SH-SY5Y (cell line): ENCODE measurements at regions not wholly inside any gene's neighbourhood (a gene's known extent, or its start where the extent isn't known, plus 50 kb on each side); places are given as distances from the start of the nearest gene placed in this dataset.

Experiments used
- GATA2 ChIP-seq: IDR thresholded peaks from 2 replicates; pipeline ENCODE4 v1.6.1; 2011; ENCODE audit warnings: mild to moderate bottlenecking, low read depth, low read length
- GATA3 ChIP-seq: IDR thresholded peaks from 2 replicates; pipeline ENCODE4 v1.6.1; 2011; ENCODE audit warnings: low read depth, mild to moderate bottlenecking, low read length, moderate library complexity

DNA sequence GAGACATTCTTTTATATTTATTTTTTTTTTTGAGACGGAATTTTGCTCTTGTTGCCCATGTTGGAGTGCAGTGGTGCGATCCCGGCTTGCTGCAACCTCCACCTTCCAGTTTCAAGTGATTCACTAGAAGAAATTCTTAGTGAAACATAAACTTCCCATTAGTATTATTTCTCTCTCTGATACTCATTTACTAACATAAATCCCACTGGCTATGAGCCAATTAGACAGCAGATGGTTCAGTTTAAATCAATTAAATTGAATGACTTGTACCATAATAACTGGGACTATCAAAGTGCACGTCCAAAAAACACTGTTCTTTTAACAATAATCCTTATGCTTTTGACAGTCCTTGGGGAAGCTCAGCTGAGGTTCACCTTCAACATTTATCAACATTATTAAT is 111.2 kb upstream of the PTCHD4 start:
- TF ChIP-seq GATA2, result no peak
- no peak for TF ChIP-seq GATA3
